ENCODE measurements at regions not wholly inside any gene's neighbourhood (a gene's known extent, or its start where the extent isn't known, plus 50 kb on each side); places are given as distances from the start of the nearest gene placed in this dataset.

DNA sequence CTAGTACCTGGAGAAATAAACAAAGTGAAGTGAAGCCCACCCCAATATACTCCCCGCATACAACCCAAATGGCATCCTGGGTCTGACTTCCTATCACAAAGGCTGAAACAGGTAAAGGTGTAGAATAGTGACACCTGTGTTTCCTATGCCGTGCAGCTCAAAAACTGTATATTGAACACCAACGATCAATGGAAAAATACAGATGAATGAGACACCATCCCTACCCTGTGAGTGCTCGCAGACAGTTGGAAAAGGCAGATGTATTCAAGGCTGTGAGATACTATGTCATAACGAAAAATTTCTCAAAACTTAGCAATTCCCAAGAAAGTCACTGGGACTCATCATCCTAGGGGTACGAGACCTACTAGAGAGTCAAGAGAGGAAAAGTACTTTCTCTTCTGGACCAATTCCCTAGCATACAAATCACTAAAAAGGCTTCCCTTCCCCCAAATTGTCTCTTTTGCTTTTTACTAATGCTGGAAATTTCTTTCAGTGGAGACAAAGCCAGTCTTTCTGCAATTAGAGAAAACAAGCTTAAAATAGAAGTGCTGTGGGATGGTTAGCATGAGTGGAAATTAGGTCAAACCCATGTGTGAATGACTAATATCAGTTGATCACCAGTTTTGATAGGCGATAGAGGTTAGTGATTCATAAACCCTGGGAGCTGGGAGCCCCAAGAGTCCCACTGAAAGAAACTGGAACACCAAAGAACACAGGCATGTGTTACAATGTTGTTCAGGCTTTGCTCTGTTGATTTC, 249.7 kb downstream of the SPTSSA start:
- no peak for DNase-seq (ENCODE audit: low spot score)

DNA sequence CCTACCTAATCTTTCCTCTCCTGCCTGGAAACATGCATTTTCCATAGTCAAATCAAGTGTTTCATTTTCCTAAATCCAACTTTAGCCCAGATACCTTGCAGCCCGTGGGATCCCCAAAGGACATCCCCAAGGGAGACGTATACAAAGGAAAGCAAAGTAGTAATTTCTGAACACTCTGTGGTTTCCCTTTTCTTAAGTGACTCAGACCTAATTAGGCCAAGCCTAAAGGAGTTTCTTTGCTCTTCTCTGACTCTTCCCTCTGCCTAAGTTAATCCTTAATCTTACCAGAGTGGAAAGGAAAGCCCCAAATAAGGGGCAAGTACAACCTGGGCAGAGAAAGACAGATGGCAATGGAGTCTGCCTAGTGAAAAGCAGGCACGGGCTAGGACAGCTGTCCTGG, 250.3 kb downstream of the SPTSSA start:
- DNase-seq (ENCODE audit: low spot score) = no peak

DNA sequence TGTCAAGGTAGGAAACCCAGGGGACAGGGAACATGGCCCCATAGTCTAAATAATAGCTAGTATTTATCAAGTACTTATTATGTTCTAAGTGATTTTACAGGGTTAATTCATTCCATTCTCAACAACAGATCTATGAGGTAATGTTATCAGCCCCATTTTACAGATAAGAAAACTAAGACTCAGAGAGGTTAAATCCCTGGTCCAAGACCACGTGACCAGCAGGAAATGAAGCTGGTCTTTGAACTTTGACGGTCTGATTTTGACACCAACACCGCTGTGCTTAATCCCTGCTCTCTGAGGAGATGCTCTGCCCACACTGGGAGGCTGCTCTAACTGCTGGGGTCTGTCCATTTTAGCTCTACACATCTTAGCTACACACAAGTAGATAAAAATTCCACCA, 253.5 kb downstream of the SPTSSA start:
- DNase-seq (ENCODE audit: low spot score) = no peak

DNA sequence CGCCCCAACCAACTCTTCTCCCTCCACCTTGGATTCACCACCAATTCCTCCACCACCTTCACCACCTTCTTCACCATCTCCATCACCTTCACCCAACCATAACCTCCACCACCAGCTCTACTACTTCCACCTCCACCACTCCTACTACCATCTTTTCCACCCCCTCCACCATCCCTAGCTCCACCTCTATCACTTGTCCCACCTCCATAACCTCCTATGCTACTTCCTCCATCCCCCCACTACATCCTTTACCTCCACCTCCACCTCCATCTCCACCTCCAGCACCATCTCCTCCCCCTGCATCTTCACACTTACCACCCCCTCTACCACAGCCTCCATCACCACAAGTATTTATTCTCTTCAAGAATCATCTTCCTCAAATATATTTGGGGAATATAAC, 254.9 kb upstream of the EGLN3 start:
- DNase-seq (ENCODE audit: low spot score) = no peak

DNA sequence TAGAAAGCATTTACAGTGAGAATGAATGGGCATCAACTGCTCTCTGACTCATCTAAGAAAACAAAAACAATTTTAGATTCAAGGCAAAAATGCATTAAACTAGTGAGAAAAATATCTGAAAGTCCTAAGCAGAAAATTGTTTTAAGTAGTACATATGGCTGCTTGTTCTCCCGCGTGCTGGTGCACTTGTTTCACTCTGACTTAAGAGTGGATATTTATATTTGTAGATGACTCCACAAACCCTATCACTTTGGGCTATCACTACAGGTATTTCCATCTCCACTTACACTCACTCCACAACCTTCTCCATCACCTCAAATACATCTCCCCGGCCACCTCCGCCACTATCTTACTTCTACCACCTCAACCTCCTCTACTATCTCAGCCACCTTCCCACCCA, 253.9 kb upstream of the EGLN3 start:
- no peak for DNase-seq (ENCODE audit: low spot score)

DNA sequence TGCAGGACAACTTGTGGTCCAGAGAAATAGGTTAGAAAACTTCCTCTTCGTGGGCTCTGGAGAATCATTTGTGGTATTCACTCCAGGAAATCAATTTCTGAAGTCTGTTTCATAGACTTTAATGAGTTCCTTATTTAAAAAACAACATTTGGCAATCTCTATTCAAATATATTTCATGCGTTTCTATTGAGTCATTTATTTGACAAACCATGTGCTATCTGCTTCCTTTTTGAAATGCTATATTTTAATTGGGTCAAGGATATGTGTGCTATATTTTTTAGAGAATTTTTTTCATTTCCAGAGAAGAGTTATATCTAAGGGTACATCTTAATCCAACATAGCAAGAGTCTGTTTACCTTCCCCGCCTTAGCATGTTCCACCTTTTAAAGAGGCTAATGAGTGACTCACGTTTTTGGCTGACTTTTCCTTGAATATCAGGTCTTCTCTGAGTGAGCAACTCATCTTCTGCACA, 252.4 kb upstream of the EGLN3 start:
- no peak for DNase-seq (ENCODE audit: low spot score)

DNA sequence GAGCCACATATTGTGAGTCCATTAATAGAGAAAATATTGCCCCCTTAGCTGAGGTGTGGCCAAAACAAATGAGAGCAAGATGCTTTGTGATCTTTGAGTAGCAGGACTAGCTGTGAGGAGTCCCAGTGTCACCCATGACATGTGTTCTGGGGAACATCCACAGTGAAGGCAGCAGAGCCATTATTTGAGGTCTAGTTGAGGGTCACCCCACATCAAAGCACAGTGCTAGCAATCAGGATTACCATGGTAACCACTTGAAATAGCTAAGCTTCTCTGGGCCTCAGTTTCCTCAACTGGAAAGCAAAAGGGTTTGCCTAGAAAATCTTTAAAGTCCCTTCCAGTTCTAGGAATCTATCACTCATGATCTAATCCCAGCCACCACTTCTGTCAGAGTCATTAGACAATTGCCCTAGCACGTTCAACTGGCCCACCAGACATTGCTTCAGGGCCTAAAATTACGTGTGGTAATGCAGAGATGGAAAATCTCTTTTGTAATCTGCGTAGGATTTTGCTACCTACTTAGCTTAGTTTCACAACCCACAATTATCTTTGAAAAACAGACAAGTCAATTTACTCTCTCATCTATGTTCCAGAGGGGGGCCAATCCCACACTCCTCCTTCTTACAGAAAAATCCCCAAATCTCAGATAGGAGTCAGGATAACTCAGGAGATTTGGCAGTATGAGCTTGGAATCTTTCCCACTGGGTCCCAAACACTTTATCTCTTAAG, 251.2 kb upstream of the EGLN3 start:
- DNase-seq (ENCODE audit: low spot score) = no peak

DNA sequence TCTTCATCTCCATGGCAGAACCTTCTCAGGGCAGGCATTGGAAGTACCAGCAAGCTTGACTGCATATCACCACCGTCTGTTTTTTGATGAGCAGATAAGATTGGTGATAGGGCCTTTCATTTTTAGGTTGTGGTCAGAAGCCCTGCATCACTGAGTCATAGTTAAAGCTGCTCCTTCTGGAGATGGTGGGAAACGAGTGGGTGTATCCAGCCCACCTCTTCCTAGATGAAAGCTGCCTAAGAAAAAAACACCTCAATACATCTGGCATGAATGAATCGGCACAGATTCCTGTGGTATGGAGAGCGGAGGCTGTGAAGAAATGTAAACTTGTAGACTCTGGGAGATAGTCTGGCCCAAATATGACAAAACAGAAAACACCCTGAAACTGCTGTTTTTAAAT, 248.7 kb upstream of the EGLN3 start:
- DNase-seq (ENCODE audit: low spot score) = no peak

DNA sequence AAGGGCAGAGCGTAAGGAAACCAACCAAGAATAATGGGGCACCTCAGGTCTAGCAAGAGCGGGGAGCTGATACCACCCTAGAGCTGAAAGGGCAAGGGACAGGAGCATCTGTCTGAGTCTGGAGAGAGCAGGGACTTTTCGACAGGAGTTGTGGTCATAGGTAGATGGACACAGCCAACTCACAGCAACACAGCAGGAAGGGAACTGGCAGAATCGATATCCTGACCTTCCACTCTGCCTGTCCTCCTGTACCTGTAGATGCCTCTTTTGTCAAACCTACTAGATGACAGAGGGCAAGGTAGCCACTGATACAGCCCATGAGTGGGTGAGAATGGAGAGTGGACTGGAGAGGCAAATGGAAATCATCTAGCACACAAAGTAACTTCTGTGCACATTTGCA, 247.2 kb upstream of the EGLN3 start:
- no peak for DNase-seq (ENCODE audit: low spot score)

DNA sequence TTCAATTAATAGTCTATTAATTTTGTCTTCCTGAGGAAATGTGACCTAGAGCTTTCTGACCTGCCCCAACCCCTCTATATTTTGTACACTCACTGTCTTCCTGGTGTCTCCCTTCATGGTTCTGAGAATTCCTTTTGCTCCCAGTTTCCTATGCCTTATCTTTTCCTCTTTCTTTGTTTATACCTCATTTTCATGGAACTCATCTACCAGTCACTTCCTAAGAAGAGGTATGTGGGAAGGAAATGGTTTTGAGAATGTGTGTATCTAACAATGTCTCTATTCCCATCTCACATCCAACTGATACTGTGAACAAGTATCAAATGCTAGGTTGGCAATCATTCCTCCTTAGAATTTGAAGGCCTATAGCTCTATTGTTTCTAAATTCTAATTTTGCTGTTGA, 245.1 kb upstream of the EGLN3 start:
- no peak for DNase-seq (ENCODE audit: low spot score)

DNA sequence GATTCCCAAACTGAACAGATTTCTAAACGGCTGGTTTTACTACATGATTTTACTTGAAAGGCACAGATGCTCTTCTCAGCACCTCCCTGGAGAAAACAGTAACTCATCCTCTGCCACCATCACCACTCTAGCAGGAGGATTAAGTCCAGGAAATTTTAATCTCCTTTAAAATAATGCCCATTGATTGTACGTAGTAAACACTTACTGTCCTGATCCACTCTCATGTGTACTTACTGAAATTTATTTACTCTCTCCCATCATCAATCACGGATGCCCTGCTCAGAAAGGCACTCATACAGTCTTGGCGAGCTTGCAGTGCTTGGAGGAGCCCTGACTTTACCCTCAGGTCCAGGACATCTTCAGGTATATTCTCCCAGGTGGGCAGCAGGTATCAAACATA, 239.8 kb upstream of the EGLN3 start:
- DNase-seq (ENCODE audit: low spot score) = no peak

DNA sequence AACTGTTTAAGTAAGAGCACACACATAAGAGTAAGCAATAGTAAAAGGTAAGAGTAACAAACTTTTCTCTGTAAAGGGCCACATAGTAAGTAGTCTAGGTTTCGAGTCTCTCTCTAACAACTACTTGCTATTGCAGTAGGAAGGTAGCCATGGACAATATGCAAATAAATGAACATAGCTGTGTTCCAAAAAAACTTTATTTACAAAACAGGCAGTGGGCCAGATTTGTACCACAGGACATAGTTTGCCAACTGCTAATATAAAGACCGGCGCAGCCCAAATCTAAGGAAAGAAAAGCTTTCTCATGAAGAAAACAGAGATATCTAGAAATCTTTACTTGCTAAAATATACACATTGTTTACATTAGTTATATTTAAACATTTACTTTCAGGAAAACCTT, 239.0 kb upstream of the EGLN3 start:
- DNase-seq (ENCODE audit: low spot score) = no peak

DNA sequence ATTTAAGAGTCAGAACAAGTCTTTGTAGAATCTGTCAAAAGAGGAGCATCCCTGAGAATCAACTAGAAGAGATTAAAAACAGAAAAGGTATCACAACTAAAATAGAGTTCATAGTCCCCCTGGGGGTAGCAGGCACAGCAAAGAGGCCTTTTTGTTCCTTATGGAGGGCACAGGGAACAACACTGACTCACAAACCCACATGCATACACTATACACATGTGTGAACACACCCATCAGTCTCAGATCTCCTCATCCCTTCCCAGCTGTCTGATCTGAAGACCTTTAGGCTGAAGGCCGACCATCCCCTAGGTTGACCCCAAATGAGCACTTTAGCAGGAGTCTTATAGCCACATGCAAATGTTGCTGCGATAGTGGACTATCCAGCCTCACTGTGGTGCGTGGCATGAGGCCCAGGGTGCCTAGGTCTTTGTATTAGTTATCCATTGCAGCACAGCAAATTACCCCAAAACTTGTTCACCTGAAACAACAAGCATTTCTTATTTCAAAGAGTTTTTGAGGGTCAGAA, 236.7 kb upstream of the EGLN3 start:
- no peak for DNase-seq (ENCODE audit: low spot score)

DNA sequence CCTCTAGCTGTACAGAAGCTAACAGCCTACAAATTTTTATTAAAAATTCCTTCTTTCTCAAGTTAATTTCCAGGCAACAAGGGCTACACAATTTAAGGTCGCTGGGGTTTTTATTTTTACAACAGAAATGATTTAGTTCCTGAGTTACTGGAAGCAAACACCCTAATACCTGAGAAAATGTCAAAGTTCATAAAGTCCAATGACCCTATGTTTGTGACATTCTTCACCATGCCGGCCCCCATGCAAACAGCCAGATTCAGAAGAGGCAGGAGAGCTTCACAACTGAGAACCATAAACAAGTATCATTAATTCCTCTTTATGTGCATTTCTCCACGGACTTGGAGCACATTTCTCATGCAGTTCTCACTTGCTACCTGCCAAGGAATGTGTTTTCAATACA, 236.2 kb upstream of the EGLN3 start:
- DNase-seq (ENCODE audit: low spot score) = peak; percentile 7

DNA sequence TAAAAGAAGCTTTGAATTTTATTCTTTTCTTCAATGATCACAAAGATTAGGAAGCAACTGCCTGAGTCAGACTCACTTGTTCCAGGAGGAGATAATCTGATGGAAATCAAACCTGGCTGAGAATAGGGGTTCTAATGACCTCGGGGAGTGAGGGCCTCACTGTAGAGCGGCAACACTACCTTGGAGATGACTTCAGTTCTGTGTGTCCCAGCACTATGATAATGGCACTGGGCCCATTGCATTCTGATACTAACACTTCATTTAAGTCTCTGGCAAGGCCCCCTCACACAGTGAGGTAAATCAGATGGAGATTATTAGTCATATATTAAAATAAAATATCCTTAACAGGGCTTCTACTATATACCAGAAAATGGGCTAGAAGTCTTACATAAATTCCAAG, 233.3 kb upstream of the EGLN3 start:
- DNase-seq (ENCODE audit: low spot score) = no peak

DNA sequence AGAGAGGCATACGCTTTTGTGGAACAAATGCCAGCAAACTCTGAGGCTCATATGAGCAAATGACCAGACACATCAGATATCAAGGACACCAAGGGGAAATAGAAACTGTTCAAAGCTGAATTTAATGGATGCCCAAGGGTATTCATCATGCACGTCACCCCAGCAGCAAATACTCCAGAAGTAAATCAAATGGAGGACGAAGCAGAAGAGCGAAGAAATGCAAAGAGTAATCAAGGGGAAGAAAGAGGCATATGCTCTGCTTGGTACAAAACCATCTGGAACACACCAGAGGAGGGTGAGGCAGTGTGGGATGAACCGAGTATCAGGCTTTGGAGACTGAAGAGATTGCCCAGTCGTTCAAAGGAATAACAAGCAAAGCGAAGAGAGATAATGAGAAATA, 232.6 kb upstream of the EGLN3 start:
- DNase-seq (ENCODE audit: low spot score) = no peak

DNA sequence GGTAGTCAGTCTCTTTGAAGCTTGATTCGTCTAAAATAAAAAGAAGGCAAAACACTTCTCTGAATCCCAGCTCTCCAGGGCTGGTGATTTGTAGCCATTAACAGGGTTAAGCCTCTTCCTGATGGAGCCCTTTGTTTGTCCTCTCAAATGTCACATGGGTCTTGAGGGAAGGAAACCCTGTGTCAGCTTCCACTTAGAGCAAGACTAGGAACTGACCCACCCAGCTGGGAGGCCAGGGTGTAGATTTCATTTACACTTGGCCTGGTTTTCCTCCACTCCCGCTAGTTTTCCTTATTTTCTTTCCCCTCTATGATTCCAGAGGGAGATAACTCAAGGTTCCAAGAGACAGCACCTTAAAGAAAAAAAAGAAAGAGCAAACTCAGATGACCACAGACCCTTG, 230.5 kb upstream of the EGLN3 start:
- DNase-seq (ENCODE audit: low spot score) = no peak

DNA sequence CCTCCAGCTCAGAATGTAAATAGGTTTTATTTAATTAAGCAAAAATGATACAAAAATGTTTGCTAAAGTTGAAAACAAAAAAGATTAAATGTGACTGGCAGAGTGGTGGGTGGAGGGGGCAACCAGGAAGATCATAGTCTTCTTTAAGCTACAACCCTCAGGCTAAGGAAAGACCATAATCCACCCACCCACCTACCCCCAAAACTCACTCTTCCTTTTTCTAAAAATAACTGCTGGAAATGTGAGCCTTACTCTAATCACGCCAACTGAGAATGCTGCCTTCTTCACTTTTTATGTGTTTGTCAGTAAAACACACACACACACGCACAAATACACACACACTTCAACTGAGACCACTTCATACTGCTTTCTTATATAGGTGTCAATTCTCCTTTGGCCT, 230.0 kb upstream of the EGLN3 start:
- DNase-seq (ENCODE audit: low spot score) = no peak

DNA sequence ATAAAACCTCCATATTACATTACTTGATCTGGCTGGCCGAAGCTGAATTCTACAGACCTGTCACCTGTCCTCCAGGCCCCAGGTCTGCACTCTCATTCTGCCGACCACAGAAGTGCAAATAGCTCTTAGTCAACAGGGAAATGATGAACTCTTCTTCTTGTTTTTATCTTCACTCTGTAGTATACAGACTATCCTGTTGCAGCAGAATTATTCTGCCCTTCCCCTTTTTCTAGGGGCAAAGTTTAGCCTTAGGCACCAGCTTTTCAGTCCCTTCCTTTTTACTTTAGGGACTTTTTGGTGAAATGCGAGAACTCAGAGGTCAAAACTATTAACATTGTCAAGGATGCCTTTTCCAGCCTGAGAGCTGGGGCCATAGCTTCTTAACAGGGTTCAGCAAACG, 229.6 kb upstream of the EGLN3 start:
- no peak for DNase-seq (ENCODE audit: low spot score)

DNA sequence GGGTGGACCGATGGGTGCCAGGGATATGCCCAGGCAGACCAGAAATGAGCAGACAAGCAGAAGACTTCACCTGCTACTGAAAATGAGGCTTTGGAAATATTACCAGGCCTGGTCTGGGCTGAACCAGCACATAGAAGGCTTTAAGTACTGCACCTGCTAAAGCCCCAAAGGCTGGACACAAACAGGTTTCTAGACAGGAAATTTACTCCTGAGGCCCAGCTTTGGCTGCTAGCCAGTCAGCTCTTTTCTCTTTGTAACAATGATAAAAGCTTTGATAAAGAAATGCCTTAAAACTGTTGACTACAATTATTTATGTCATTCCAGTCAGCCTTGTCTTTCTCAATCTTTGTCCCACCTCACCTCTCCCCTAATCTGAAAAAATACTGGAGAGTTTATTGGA, 228.9 kb upstream of the EGLN3 start:
- no peak for DNase-seq (ENCODE audit: low spot score)

DNA sequence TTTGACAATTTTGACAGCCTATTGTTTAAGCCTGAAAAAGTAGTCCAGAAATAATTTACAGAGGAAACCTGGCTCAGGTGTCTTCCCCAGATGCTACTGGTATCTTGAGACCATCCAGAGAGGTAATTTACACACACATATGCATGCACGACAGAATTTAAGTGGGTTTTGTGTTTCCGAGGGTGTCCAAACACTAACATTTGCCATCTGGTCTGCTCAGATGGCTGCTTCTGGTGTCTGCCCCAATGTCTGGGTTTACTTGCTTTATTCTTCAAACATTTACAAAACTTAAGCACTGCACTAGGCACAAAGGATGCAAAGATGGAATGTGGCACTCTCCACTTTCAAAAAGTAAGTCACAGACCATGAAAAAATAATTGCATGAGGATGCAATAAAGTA, 226.6 kb upstream of the EGLN3 start:
- no peak for DNase-seq (ENCODE audit: low spot score)

DNA sequence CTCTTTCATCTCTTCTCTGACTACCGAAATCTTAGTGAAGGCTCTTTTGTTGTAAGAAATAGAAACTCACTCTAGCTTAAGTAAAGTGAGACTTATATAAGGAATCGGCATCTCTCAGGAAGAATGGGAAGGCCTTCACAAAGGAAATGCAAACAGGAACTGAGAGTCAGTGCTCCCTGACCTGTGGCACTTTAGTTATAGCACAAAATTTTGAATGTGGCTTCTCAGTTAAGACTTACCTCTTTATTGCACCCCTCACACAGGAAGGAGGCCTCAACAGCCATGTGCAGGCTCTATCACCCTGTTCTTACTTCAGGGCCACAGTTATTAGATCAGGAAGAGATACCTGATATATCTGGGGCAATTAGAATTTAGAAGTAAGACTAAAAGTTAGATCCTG, 224.7 kb upstream of the EGLN3 start:
- DNase-seq (ENCODE audit: low spot score) = no peak

DNA sequence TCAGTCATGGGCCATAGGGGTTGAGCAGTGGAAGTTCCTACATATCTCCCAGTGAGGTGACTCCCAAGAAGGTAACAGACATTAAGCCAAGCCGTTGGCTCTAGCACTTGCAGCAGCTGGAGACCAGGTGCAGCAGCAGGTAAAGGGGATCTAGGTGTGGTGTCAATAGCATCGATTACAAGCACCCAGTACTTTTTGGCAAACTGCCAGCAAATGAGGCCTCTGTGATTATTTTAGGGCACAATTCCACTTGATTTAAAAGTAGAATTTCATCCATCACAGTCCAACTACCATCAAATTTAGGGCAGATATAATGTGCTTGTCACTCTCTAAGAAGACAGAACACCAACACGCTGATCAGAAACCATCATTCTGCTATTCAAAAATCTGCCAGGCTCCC, 224.1 kb upstream of the EGLN3 start:
- DNase-seq (ENCODE audit: low spot score) = no peak

DNA sequence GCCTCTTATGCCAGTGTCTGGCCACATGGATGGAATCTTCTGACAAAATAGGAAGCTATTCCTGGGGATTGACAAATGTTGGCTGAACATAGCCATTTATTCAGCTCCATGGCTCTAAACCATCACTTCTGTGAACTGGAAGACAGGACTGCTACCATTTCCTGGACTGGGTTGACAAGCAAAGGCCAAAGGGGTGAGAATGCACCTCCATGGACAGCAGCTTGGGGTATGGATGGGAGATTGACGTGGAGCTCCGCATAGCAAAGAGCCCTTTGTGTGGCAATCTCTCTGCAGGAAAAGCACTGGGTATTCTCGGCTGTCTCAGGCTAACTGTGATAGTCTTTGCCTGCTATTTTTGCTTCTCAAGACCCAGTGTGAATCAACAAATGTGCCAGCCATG, 223.0 kb upstream of the EGLN3 start:
- no peak for DNase-seq (ENCODE audit: low spot score)
